ENCODE measurements at regions not wholly inside any gene's neighbourhood (a gene's known extent, or its start where the extent isn't known, plus 50 kb on each side); places are given as distances from the start of the nearest gene placed in this dataset.

DNA sequence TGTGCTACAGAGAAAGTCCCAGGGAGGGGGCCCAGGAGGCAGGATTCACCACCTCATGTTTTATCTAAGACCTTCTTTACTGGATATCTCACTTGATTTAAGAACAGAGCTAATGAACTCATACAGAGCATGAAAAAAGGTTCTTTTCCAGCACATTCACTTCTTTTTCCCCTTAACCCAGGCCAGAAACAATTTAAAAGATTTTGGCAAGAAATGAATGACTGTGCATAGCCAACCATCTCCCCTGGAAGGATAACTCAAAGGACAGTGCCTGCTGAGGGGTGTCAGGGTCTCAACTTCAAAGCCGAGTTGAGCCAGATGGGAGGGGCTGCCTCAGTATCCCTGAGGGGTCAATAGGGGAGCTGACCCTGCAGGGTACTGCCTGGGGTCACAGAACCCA is 253.4 kb downstream of the SOD2 start:
- no peaks in the 10 kb centered on the region for H3K9me2 ChIP-seq (ENCODE audit: low read depth, low read length)
- no peak for TF ChIP-seq EZH2 (IDR thresholded peaks at IDR 0.05; ENCODE audit: borderline replicate concordance, low read length)
- TF ChIP-seq, protein P1, sequence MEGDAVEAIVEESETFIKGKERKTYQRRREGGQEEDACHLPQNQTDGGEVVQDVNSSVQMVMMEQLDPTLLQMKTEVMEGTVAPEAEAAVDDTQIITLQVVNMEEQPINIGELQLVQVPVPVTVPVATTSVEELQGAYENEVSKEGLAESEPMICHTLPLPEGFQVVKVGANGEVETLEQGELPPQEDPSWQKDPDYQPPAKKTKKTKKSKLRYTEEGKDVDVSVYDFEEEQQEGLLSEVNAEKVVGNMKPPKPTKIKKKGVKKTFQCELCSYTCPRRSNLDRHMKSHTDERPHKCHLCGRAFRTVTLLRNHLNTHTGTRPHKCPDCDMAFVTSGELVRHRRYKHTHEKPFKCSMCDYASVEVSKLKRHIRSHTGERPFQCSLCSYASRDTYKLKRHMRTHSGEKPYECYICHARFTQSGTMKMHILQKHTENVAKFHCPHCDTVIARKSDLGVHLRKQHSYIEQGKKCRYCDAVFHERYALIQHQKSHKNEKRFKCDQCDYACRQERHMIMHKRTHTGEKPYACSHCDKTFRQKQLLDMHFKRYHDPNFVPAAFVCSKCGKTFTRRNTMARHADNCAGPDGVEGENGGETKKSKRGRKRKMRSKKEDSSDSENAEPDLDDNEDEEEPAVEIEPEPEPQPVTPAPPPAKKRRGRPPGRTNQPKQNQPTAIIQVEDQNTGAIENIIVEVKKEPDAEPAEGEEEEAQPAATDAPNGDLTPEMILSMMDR (IDR thresholded peaks at IDR 0.05; ENCODE audit: low read length): no peak
- no peak overlapping the region for H3K4me3 ChIP-seq (ENCODE audit: low read depth, low read length, poor library complexity, severe bottlenecking)
- no peaks in the 10 kb centered on the region for H3K4me1 ChIP-seq (ENCODE audit: insufficient read depth, low read length, severe bottlenecking)
- peaks cover 3% of the 10 kb centered on the region; the same call in 1 of the 2 replicates for H3K27me3 ChIP-seq (ENCODE audit: insufficient read depth, low read length)
- no peaks in the 10 kb centered on the region for H3K36me3 ChIP-seq (ENCODE audit: insufficient read depth, low read length)
- H3K9me3 ChIP-seq (ENCODE audit: low read length): no peaks in the 10 kb centered on the region
- no peak overlapping the region for H3K27ac ChIP-seq (ENCODE audit: low read depth, low read length, poor library complexity, severe bottlenecking)
- H3K9ac ChIP-seq (ENCODE audit: low read length): no peak overlapping the region
- H3K4me2 ChIP-seq (ENCODE audit: low read length): no peak overlapping the region
- no peaks in the 10 kb centered on the region for H4K20me1 ChIP-seq (ENCODE audit: insufficient read depth, low read length)
- H3K79me2 ChIP-seq (ENCODE audit: insufficient read depth, low read length): no peaks in the 10 kb centered on the region
- no peak overlapping the region for H2AFZ ChIP-seq (ENCODE audit: low read length)
- no peaks in the 10 kb centered on the region for H3F3A ChIP-seq (ENCODE audit: insufficient read depth, low read length)

DNA sequence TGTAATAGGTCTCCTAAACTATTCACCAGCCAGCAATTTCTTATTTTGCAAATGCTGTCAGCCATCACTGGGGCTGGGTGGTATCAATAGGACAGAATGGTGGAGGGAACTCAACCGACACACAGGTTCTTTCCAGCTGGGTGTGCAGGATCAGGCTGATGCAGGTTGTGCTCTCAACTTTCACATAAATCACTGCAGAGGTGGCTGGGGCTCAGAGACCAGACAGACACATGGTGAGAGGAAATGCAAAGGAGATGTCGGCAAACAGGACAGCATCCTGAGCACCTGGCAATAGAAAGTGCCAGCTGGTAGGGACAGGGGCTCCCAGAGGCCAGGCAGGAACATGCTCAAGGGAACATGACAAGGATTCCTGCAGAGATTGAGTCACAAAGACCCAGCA is 254.9 kb downstream of the SOD2 start:
- Histone ChIP-seq H3K9me2 (ENCODE audit: low read depth, low read length) (no peaks in the 10 kb centered on the region), H3K36me3 (ENCODE audit: insufficient read depth, low read length) (no peaks in the 10 kb centered on the region), H3K27me3 (ENCODE audit: insufficient read depth, low read length) (peaks cover 3% of the 10 kb centered on the region; the same call in 1 of the 2 replicates), H3K9ac (ENCODE audit: low read length) (no peak overlapping the region), H3F3A (ENCODE audit: insufficient read depth, low read length) (no peaks in the 10 kb centered on the region), H3K79me2 (ENCODE audit: insufficient read depth, low read length) (no peaks in the 10 kb centered on the region), H3K27ac (ENCODE audit: low read depth, low read length, poor library complexity, severe bottlenecking) (no peak overlapping the region), H3K4me2 (ENCODE audit: low read length) (no peak overlapping the region), H4K20me1 (ENCODE audit: insufficient read depth, low read length) (no peaks in the 10 kb centered on the region), H3K9me3 (ENCODE audit: low read length) (no peaks in the 10 kb centered on the region), H3K4me1 (ENCODE audit: insufficient read depth, low read length, severe bottlenecking) (no peaks in the 10 kb centered on the region), H2AFZ (ENCODE audit: low read length) (no peak overlapping the region), H3K4me3 (ENCODE audit: low read depth, low read length, poor library complexity, severe bottlenecking) (no peak overlapping the region)
- TF ChIP-seq, protein P1 (IDR thresholded peaks at IDR 0.05; ENCODE audit: low read length): no peak
- no peak for TF ChIP-seq EZH2 (IDR thresholded peaks at IDR 0.05; ENCODE audit: borderline replicate concordance, low read length)

DNA sequence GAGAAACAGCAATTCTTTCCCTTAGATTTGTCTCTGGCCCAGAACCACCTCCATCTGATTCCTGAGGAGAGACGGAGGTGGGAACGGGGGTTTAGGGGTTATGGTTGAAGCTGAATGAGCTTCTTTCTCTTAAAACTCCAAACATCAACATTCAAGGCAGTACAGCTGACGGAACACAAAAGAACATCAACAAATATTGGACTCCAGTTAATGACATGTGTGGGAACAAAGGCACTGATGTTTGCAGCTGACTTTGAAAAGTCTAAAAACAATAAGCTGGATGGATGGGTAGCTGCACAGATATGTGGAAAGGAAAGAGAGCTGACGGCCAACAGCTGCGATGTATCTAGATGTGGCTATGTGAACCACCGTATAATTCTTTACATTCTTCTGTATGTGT is 256.5 kb downstream of the SOD2 start:
- Histone ChIP-seq H4K20me1 (ENCODE audit: insufficient read depth, low read length) (no peaks in the 10 kb centered on the region), H3K9ac (ENCODE audit: low read length) (no peak overlapping the region), H3K27ac (ENCODE audit: low read depth, low read length, poor library complexity, severe bottlenecking) (no peak overlapping the region), H3K4me3 (ENCODE audit: low read depth, low read length, poor library complexity, severe bottlenecking) (no peak overlapping the region), H3K36me3 (ENCODE audit: insufficient read depth, low read length) (no peaks in the 10 kb centered on the region), H3F3A (ENCODE audit: insufficient read depth, low read length) (no peaks in the 10 kb centered on the region), H3K4me2 (ENCODE audit: low read length) (no peak overlapping the region), H3K9me3 (ENCODE audit: low read length) (no peaks in the 10 kb centered on the region), H3K27me3 (ENCODE audit: insufficient read depth, low read length) (peaks cover 3% of the 10 kb centered on the region; the same call in 1 of the 2 replicates), H3K79me2 (ENCODE audit: insufficient read depth, low read length) (no peaks in the 10 kb centered on the region), H3K4me1 (ENCODE audit: insufficient read depth, low read length, severe bottlenecking) (no peaks in the 10 kb centered on the region), H3K9me2 (ENCODE audit: low read depth, low read length) (no peaks in the 10 kb centered on the region), H2AFZ (ENCODE audit: low read length) (no peak overlapping the region)
- TF ChIP-seq EZH2 (IDR thresholded peaks at IDR 0.05; ENCODE audit: borderline replicate concordance, low read length): no peak
- TF ChIP-seq, protein P1 (IDR thresholded peaks at IDR 0.05; ENCODE audit: low read length): no peak
